A673 (cell line): ENCODE measurements at regions not wholly inside any gene's neighbourhood (a gene's known extent, or its start where the extent isn't known, plus 50 kb on each side); places are given as distances from the start of the nearest gene placed in this dataset.

Experiments
- BruUV-seq: library from RNA; stranded (reverse); fragments of 400-500 nt; replicated peaks from 2 replicates; lab custom pipeline; 2021; lab: Mats Ljungman, UMichigan
- CTCF ChIA-PET: fragments of 300-600 bp; sonication (Branson Sonifier 250); formaldehyde crosslinking; loops from one replicate; lab custom pipeline; 2022; ENCODE audit warnings: antibody characterized with exemption; lab: Charles Lee
- POLR2A ChIA-PET: fragments of 300-600 bp; sonication (Branson Sonifier 250); formaldehyde crosslinking; loops from one replicate; lab custom pipeline; 2022; ENCODE audit warnings: antibody characterized with exemption; ENCODE audit not compliant: low non-redundant PET; lab: Charles Lee
- DNase-seq: peaks from one replicate; pipeline ENCODE4 v3.0.0-alpha.2; 2015; ENCODE audit warnings: low spot score
- H3K27ac ChIP-seq: fragments of 200-600 bp; sonication (generic); 2 replicates; pipeline ENCODE4 v1.5.1; 2016; ENCODE audit warnings: mixed run types, low read depth, mild to moderate bottlenecking, mixed read lengths, antibody characterized with exemption, low read length; ENCODE audit not compliant: poor library complexity, severe bottlenecking
- H3K27me3 ChIP-seq: fragments of 200-600 bp; sonication (generic); replicated peaks from 2 replicates; pipeline ENCODE4 v1.6.1; 2017; ENCODE audit warnings: mixed run types, low read depth, mild to moderate bottlenecking, mixed read lengths, antibody characterized with exemption, low read length; ENCODE audit not compliant: insufficient read depth, poor library complexity
- H3K36me3 ChIP-seq: fragments of 200-600 bp; sonication (generic); 2 replicates; pipeline ENCODE4 v1.6.1; 2016; ENCODE audit warnings: mixed run types, mild to moderate bottlenecking, mixed read lengths, antibody characterized with exemption, low read length; ENCODE audit not compliant: insufficient read depth, poor library complexity, severe bottlenecking
- H3K4me1 ChIP-seq: fragments of 200-600 bp; sonication (generic); 2 replicates; pipeline ENCODE4 v1.6.1; 2017; ENCODE audit warnings: mixed run types, mild to moderate bottlenecking, mixed read lengths, antibody characterized with exemption, low read length; ENCODE audit not compliant: insufficient read depth, poor library complexity, severe bottlenecking
- H3K4me3 ChIP-seq: fragments of 200-600 bp; sonication (generic); 2 replicates; pipeline ENCODE4 v1.5.1; 2016; ENCODE audit warnings: low read depth, mixed run types, mild to moderate bottlenecking, mixed read lengths, low read length; ENCODE audit not compliant: poor library complexity, severe bottlenecking
- H3K9me3 ChIP-seq: fragments of 200-600 bp; sonication (generic); 2 replicates; pipeline ENCODE4 v1.6.1; 2016; ENCODE audit warnings: mixed run types, low read depth, mild to moderate bottlenecking, mixed read lengths, antibody characterized with exemption, low read length; ENCODE audit not compliant: poor library complexity, severe bottlenecking
- EZH2 ChIP-seq: fragments of 200-600 bp; sonication (generic); IDR thresholded peaks from 2 replicates; pipeline ENCODE4 v1.6.1; 2017; ENCODE audit warnings: borderline replicate concordance, low read depth, mild to moderate bottlenecking, mixed read lengths, antibody characterized with exemption, low read length; ENCODE audit not compliant: poor library complexity, severe bottlenecking
- intact Hi-C: fragments of 100-400 bp; cut with micrococcal nuclease; formaldehyde crosslinking; loops from one replicate; pipeline ENCODE4 v1.10.0; 2022; ENCODE audit not compliant: unreplicated experiment
- TF ChIP-seq, protein P1 (sequence below): fragments of 300-800, 200-600 bp; sonication (generic); conservative IDR thresholded peaks from 2 replicates; pipeline ENCODE4 v1.5.1; 2017; ENCODE audit warnings: low read depth, mild to moderate bottlenecking, antibody characterized with exemption, low read length, moderate library complexity, mixed read lengths

DNA sequence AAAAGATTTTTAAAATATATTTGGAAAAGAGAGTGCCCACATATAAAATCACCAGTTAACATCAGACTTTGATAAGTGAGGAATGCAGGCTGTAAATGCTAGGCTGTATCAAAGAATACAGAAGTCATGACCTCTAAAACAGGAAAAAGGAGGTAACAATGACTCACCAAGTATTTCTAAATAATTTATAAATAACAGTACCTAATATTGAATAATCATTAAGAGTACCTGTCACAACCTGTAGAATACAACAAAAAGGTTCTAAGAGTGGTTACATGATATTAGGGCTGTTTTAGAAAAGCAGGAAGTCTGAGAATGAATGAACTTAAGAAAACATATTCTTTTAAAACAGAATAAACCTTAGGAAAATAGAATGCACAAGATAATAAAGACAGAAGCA lies 173.1 kb upstream of the CST7 start:
- no peak overlapping the region for H3K4me3 ChIP-seq
- ChIA-PET CTCF (no interaction called here), POLR2A (no interaction called here)
- no peak for DNase-seq
- H3K4me1 ChIP-seq, result peaks cover 37% of the 10 kb centered on the region
- intact Hi-C loops, result no loop called here
- no peaks in the 10 kb centered on the region for H3K36me3 ChIP-seq
- no TSS peak for BruUV-seq
- H3K27ac ChIP-seq, result no peak overlapping the region
- H3K9me3 ChIP-seq, result peaks cover 9% of the 10 kb centered on the region
- H3K27me3 ChIP-seq, result no peaks in the 10 kb centered on the region
- TF ChIP-seq, protein P1, sequence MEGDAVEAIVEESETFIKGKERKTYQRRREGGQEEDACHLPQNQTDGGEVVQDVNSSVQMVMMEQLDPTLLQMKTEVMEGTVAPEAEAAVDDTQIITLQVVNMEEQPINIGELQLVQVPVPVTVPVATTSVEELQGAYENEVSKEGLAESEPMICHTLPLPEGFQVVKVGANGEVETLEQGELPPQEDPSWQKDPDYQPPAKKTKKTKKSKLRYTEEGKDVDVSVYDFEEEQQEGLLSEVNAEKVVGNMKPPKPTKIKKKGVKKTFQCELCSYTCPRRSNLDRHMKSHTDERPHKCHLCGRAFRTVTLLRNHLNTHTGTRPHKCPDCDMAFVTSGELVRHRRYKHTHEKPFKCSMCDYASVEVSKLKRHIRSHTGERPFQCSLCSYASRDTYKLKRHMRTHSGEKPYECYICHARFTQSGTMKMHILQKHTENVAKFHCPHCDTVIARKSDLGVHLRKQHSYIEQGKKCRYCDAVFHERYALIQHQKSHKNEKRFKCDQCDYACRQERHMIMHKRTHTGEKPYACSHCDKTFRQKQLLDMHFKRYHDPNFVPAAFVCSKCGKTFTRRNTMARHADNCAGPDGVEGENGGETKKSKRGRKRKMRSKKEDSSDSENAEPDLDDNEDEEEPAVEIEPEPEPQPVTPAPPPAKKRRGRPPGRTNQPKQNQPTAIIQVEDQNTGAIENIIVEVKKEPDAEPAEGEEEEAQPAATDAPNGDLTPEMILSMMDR, result no peak
- no peak for TF ChIP-seq EZH2

DNA sequence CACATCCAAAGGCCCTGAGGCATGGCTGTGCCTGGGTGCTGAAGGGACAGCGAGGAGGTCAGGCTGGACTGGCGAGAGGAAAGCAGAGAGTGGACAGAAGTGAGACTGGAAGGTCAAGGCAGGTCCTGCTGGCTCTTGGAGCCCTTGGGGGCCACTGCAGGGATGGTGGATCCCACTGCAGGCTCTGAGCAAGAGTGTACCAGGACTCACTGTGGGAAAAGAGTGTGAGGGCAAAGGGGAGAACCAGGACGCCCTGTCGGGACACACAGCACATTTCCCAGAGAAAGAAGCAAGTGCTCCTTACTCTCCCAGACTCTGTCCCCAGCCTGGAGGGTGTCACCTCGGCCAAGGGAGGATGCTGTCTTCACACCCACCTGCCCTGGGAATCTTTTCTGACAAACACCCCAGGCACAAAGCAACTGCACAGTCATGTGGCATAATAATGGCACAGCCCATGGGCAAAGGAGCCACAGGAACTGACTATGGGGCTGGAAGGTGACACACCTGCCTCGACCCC lies 172.3 kb upstream of the CST7 start:
- Histone ChIP-seq H3K36me3 (no peaks in the 10 kb centered on the region), H3K9me3 (peaks cover 9% of the 10 kb centered on the region), H3K4me3 (no peak overlapping the region), H3K4me1 (peaks cover 37% of the 10 kb centered on the region), H3K27ac (no peak overlapping the region), H3K27me3 (no peaks in the 10 kb centered on the region)
- intact Hi-C loops, result no loop called here
- TF ChIP-seq, protein P1, result no peak
- TF ChIP-seq EZH2, result no peak
- POLR2A ChIA-PET, result no interaction called here
- BruUV-seq, result no TSS peak
- CTCF ChIA-PET, result no interaction called here
- no peak for DNase-seq

- Histone ChIP-seq H3K27ac (no peak overlapping the region), H3K4me1 (peaks cover 34% of the 10 kb centered on the region), H3K36me3 (no peaks in the 10 kb centered on the region), H3K27me3 (no peaks in the 10 kb centered on the region), H3K9me3 (peaks cover 9% of the 10 kb centered on the region), H3K4me3 (no peak overlapping the region)
- no peak for DNase-seq
- TF ChIP-seq EZH2, result no peak
- TF ChIP-seq, protein P1, result no peak
- ChIA-PET CTCF (no interaction called here), POLR2A (no interaction called here)
- intact Hi-C loops, result no loop called here
- BruUV-seq, result no TSS peak
Measured at GRCh38 chr20:24777746-24778145, 171.3 kb upstream of the CST7 start.
